ENCODE measurements at regions not wholly inside any gene's neighbourhood (a gene's known extent, or its start where the extent isn't known, plus 50 kb on each side); places are given as distances from the start of the nearest gene placed in this dataset.

DNA sequence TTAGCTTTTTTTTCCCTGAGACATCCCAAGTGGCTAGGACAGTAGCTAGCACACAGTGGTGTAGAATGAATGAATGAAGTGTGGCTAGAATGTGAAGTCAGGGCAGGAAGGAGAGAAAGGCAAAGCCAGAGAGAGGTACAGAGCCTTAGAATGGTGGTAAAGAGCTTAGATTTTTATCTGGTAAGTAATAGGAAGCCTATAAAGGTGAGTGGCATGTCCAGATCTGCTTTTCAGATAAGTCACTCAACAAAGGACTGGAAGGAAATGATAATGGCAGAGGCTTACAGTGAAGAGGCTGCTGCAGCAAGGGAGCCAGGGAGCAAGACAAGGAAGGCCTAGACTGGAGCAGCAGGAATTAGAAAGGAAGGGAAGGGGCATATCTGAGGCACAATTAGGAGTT, 96.0 kb upstream of the PRDM1 start:
- DNase-seq, result no peak

DNA sequence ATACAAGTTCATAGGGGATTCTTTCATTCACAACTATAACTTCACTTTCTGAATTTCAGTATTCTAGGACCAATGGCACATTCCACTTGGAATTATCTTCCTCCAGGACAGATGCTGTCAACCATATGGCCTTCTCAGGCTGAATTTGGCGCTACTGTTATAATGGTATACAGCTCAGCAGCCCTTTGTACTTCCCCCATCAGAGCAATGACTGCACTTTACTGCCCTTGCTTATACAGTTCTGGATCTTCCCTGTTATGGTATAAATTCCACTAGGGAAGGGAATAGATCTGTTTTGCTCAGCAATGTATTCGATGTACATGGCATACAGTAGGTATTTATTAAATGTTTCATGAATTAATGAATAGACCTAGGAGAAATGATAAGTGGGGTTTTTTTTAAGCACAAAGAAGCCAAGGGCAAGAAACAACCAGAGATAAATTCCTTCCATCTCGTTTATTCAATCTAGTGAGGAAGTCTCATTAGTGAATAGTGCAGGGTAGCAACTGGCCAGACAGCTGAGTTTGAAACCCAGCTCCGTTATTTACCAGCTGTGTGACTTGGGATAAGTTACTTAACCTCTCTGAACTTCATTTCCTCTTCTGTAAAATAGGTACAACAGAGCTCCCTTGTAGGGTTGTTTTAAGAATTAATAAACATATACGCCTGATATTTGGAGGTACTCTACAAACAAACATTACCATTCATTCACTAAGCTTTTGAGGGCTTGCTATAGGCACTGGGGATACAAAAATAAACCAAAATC, 97.1 kb upstream of the PRDM1 start:
- no peak for DNase-seq

DNA sequence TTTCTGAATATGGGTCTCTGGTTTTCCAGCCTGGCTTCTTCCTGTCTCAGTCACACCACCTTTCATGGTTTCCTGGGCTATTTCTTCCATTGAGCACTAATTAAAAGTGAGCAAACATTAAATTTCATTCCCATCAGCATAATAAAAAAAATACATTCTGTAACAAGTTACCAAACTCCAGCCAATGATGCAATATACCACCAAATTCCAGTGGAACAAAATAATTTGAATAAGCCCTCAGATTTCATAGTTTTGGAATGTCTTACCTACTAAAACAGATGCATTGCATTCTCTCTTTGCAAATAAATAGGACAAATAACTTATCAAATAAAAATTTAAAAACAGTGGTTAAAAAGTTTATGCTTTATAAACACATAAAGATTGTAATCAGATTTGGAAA, 97.8 kb upstream of the PRDM1 start:
- DNase-seq, result peak; percentile 53

DNA sequence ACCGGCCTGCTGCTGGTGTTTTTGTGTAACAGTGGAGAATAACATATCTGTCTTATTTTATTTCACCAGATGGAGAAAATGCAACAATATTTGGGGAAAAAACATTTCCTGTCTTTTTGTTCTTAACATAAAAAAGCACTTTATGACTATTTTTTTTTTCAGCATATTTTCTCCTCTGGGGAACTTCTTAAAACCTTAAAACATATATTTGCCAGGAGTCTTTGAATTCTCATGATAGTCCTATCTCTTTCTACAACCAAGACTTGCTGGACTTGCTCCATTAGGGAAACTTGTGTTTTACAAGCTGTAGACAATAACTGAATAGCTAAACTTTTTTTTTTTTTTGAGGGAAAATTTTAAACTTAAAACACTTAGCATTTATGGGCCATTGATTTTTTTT, 98.6 kb upstream of the PRDM1 start:
- no peak for DNase-seq

DNA sequence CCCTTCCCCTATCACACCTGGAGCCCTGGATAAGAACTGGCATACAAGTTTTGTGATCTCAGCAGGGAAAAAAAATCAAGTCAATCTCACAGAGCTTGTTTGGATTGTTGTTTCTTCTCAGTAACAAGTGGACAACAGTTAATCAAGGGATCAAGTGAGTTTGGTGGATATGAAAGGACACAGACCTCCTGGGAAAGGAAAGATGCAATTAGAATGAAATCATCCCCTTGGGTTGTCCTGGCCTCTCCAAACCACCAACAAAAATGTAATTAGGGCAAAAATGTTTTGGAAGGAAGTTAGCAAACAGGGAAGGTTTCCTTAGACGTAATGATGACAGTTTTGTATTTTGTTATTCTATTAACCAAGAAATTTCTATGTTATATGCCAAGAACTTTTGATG, 99.1 kb upstream of the PRDM1 start:
- DNase-seq, result peak; percentile 55

DNA sequence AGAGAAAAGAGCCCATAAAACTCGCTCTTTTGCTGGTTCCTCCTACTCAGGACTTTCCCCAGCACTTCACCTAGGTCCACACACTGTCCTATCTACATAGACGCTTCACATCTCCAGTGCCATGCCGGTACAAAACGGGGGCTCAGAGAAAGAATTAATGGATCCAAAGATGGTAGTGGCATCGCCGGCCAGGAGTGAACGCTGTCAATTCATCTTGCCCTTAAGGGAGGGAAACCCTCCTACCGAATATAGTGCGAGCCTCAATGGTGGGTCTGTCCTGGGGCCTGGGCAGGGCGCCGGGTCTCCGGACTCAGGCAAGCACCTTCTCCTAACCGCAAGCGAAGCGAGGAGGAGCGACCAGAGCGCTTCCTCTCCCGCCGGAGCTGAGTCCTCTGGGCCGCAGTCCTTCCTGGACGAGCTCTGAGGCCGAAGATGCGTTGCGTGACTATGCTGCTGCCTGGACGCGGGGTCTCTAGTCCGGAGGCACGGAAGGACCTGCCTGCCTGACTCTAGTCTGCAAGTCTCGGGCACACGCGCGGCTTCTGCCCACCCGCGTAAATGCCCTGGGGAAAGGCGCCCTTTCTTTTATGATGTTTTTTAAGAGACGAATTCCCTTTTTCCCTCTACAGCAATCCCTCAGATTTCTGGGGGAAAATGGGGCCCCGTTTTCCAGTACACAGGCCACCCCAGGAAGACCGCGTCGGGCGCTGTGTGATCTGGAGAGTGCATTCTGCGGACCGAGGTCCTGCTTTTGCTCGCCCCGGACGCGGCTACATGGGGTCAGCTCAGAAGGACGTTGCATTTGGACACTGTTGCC, 100.1 kb upstream of the PRDM1 start:
- no peak for DNase-seq

DNA sequence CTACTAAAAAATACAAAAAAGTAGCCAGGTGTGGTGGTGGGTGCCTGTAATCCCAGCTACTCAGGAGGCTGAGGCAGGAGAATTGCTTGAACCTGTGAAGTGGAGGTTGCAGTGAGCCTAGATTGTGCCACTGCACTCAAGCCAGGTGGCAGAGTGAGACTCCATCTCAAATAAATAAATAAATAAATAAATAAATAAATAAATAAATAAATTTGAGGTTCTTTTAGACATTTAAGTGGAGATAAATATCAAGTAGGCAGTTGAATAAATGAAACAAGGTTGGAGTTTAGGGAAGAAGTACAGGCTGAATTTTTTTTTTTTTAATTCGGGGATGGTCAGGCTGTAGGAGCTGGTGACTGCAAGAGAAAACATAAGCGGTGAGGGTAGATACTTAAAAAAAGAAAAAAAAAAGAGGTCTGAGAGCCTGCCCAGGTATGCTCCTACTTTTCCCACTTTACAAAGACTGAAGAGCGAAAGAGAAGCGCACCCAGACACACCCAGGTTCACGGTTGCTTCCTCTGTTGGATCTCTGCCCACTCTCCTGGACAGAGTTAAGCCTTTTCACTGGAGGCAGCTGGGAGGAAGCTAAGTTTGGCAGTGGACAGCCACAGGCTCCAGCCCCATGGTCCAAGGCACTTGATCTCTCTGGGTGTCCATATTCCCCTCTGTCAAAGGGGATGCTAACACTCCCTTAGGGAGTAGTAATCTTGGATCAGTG, 100.9 kb upstream of the PRDM1 start:
- DNase-seq, result no peak

DNA sequence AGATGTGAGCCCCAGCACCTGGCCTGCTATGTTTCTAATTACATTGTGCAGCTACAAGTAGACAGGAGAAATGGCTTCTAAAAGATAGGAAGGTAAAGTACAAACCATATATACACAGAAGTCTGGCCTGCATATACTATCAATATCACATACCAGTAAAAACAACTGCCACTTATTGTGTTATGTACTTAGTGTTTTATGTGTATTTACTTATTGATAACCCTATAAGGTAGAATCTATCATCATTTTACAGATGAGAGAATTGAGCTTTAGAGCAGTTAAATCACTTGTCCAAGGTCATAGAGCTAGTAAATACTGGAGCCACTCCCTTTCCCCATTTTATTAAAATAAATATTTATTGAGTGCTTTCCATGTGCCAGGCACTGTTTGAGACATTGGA, 102.4 kb upstream of the PRDM1 start:
- DNase-seq, result no peak

DNA sequence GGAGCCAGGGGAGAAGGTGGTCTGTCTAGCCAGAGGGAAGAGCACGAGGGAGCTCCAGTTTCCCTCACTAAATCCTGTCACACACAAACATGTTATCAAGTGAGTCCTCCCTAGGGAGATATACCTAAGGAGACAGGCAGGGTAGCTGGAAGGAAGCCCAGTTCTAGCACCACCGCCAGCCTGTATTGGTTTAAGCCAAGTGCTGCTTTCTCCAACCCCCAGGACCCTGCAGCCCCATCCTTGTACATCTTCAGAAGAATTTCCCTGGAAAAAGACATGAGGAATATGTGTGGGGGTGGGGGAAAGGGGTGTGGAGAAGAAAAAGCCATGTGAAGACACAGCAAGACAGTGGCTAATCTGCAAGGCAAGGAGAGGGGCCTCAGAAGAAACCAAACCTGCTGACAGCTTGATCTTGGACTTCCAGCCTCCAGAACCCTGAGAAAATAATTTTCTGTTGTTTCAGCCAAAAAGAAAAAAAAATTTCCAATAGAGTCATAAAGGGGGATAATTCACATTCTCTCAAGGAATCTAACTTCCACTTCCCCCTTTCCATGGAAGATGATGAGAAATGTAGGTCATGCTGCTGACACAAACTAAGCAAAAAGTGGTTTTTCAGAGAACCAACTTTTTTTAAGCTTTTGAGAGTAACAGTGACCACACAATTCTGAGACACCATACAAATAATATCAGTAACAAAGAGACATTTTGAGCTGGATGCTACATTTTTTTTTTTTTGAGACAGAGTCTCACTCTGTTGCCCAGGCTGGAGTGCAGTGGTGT, 103.2 kb upstream of the PRDM1 start:
- no peak for DNase-seq

DNA sequence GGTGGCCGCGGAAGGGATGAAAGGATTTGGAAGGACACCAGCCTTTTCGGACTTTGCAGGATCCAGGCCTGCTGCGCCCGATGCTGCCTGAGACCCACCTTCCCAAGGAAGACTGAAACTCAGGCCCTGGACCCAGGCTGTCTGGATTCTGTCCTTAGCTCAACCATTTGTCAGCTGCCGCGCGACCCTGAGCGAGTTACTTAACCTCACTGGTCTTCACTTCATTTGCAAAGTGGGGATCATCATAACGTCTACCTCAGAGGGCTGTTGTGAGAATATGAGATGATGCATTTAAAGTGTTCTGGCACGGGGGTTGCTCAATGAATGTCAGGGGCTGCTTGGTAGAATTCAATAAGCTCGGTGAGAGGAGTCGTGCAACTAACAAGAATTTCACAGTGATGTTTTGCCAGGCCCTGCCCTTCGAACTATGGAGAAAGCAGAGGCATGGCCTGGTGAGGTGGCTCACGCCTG, 104.2 kb upstream of the PRDM1 start:
- no peak for DNase-seq

DNA sequence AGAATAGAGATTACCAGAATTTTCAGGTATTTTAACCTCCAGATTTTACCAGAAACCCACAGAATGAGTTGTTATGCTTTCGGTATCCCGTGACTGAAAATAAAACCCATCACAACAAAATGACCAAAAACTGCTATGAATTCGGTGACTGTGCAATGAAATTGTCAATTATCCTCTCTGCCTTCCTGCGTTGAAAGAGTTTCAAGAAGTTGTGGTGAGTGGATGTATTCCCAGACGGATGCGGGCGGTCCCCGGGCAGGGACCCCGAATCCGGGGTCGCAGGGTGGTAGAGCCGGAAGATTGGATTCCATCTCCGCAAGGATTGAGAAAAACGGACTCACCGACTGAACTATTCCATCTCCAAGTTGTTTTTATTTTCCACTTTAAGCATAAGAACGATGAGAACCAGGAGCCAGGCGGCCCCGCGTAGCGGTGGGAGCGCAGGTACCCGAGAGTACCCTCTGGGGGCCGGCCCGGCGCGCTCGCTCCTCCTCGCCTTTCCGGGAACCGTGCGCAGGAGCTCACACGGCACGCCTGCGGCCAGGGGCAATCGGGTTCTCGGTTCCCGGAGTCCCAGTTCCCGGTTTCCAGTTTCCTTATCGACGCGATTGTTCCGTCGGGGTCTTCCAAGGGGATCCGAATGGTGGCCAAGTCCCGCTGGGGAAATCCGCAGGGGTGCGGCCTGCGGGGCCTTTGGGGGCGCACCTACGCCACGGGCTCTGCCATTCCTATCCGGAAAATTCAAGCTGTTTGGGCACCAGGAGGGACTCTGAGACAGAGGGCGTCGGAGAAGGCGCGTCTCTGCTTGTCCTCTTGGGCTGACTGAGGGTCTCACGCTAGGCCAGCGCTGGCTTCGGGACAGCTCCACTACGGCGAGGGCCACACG, 104.9 kb upstream of the PRDM1 start:
- DNase-seq, result no peak

DNA sequence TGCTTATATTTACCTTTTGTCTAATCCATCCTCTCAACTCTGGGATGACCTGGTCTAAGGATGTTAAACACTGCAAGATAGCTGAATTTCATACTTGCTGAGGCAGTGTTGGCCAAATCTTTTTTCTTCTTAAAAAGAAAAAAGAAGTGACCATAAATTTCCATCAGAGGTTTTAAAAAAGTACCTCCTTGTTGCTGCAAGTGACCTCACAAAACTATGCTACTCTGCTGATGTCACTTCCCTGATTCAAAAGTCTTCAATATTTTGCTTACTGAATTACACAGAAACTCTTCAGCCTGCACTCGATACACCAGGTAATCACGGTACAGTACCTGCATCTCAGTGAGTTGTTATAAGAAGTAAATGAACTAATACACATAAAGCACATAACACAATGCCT, 107.2 kb upstream of the PRDM1 start:
- DNase-seq, result no peak

DNA sequence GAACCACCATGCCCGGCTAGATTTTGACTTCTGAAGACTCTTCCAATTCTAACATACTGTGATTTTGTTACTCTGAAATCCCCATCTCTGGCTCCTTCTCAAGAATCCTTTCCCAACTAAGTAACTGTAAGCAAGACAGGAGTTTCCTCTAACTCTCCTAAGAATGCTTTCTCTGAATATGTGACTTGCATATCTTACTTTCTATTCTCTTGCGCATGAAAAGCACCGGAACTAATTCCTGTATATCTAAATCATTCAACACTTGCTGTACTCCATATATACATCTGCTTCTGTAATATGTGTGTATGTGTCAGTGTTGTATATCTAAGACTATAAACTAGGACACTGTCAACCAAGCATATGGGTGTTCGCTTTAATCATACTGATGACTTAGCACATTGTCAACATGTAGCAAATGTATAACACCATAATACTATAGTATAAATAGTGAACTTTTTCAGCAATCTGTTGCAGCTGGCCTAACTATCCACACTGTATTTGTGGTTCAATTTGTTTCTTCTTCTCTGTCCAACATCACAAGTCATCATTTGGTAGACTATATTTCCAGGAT, 108.1 kb upstream of the PRDM1 start:
- DNase-seq, result no peak

DNA sequence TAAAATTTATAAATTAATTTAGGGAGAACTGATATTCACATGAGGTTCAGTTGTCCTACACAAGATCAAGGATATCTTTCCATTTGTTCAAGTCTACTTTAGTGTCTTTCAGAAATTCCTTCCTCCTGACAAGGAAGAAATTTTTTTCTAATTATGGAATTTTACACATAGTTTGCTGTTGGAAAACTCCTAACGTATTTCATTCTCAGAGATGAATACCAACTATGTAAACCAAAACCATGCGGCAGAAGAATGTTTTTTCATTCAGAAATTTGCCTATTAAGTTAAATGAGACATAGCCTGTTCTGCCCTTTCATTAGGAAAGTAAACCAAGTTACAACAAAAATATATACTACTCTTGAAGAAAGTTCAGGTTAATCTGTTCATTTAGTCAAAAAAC, 111.2 kb upstream of the PRDM1 start:
- DNase-seq, result no peak

DNA sequence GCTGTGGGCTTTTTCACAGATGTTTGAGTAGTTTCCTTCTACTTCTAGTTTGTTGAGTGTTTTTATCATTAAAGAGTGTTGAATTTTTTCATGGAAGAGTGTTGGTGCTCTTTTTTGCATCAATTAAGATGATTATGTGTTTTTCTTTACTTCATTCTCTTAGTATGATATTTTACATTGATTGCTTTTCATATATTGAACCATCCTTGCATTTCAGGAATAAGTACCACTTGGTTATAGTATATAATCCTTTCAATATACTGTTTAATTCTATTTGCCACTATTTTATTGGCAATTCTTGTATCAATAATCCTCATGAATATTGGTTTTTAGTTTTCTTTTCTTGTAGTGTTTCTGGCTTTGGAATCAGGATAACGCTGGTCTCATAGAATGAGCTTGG, 113.7 kb upstream of the PRDM1 start:
- DNase-seq, result no peak

DNA sequence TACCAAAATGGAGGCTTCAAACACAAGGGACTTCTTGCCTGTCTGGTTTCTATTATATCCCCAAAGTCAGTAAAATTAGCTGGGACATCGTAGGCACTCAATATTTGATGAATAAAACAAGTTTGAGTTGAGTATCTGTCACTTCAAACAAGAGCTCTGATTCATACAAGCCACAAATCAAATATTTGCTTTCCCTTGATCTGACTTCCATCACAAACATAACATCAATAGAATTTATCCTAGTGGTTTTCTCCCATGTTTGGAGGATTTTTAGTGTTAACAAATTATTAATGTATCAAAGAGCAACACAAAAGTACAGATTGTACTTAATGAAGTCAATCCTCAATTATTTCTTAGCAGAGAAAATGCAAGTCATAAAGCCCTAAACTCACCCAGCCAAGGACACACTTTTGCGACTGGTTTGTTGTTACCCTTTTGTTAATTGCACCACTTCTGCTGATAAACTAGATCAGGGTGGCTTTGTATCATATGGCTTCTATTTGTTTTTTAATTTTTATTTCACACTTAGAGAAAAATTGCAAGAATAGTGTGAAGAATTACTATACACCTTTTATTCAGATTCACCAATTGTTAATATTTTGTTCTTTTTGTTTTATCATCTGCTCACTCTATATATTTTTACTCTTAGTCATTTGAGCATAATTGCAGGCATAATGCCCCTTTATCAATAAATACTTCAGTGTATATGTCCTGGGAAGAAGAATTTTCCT, 117.4 kb upstream of the PRDM1 start:
- no peak for DNase-seq

DNA sequence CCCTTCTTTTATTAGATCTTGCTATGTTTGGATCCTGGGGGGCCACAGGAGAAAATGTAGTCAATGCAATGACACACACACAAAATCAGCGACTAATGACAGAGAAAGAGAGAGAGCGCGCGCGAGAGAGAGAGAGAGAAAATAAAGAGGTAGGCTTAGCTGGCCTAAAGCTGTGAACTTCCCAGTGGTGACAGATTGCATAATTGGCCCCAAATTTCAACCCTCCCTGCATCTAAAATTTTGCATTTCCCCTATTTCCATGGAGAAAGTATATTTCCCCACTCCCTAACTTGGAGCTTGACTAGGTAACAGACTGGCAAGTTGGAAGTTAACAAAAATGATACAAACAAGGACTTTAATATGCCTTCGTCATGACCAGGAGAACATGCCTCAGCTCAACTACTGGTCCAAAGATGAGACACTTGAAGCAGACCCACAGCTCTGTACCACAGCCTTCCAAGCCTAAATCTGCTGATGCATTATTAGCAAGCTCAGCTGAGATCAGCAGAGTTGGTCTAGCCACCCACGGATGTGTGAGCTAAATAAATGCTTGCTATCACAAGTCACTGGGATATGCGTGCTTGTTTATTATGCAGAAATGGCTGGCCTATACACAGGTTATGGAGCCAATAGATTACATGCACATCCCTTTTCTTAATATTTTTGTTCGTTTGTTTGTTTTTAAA, 118.1 kb upstream of the PRDM1 start:
- DNase-seq, result no peak

DNA sequence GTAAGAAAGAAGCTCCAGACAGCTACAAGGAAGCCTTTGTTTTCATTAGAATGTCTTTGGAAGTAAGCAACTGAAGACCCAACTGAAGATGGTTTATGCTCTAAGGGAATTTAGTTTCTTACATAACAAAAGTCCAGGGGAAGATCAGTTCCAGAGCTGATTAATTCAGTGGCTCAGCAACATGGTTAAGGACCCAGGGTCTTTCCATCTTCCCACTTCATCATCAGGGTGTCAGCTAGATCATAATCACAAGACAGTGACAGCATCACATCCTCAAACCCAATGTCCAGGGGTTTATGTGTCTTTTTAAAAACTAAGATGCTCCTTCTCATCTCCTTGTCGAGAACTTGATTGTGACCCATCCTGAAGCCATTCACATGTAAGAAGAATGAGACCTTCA, 119.7 kb upstream of the PRDM1 start:
- no peak for DNase-seq

DNA sequence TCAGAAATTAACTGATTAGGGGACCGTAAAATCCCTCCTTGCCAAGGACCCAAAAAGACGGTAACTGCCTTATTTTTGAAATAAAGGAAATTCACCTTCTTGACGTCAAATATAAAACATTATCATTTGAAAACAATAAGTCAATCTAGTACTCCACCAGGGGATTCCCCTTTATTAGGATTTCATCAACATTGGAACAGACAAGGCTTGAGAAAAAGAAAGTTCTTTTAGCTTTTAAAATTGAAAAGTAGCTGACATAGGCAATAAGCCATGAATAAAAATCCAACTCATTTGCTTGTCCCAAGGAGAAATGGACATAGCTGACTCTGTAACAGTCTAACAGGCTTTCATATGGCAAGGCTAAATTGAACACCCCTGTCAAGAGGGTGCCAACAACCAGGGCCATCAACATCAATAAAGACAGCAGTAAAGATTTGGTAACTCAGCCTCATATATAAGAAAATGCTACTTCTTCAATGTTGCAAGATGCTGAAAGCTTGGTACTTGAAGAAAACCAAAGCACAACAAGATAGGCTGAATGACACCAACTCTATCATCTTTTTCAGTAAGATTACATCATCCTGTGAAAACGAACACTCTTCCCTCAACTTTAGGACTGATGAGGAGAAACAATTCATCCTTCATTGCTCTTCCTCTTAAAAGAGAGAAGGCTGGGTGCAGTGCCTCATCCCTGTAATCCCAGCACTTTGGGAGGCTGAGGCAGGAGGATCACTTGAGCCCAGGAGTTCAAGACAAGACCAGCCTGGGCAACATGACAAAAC, 121.0 kb upstream of the PRDM1 start:
- no peak for DNase-seq
